GM21619 (cell line): ENCODE measurements at regions not wholly inside any gene's neighbourhood (a gene's known extent, or its start where the extent isn't known, plus 50 kb on each side); places are given as distances from the start of the nearest gene placed in this dataset.
"Not testable (repeated sequence)": the region's sequence is repeated elsewhere in the genome, so short reads cannot be mapped to it uniquely, and the experiment has no call there.

Experiments
- ATAC-seq: cut with Tn5 transposase; IDR thresholded peaks from one replicate; pipeline ENCODE4 v1.9.1; 2021; ENCODE audit not compliant: unreplicated experiment

DNA sequence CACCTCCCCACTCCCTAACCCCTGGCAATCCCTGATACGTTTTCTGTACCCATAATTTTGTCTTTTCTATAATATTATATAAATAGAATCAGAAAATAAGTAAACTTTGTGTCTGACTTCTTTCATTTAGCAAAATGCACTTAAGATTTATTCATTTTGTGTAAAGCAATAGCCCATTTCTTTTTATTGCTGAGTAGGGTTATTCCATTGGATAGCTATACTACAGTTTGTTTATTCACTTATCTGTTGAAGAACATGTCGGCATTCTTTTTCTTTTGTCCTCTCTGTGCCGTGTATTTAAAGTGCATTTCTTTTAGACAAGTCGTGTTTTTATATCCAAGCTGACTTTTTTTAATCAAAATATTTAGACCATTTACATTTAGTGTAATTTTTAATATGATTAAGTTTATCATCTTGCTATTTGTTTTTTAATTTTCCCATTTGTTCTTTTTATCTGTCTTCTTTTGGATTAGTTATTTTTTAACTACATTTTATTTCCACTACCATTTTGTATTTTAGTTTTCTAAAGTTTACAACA, 176.4 kb upstream of the TSHZ3 start:
- ATAC-seq: no peak

DNA sequence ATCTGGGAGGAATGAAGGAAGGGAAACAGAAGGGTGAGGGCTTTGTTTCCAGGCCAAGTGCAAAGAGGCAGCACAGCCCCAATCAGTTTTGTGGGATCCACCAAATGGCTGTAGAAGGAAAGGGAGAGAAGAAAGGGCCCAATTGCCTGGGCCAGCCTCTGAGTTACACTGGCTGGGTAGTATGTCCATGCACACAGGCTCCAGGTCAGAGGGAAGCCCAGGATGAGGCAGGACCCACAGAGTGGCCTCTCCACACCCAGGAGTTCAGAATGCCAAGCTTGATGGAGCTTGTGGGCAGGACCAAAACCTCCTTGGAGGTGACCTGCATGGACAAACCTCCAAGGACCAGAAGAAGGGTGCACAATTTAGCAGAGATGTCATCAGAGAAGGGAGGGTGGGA, 178.2 kb upstream of the TSHZ3 start:
- ATAC-seq: no peak

DNA sequence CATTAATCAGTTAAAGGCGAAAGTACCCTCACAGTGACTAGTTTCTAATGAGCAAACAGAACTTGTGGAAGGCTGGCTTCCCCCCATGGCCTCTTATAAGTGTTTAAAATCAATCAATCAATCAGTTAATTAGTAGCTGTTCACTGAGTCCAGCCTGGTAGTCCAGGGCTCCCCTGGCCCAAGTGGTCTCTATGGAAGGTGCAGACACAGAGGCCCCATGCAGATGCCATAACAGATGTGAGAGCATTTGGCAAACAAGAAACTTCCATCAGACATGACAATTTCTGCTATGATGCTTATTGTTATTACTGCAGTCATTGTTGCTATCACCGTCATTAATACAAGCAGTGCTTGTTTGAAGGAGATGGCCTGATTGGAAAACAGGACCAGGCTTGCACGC, 179.0 kb upstream of the TSHZ3 start:
- no peak for ATAC-seq

DNA sequence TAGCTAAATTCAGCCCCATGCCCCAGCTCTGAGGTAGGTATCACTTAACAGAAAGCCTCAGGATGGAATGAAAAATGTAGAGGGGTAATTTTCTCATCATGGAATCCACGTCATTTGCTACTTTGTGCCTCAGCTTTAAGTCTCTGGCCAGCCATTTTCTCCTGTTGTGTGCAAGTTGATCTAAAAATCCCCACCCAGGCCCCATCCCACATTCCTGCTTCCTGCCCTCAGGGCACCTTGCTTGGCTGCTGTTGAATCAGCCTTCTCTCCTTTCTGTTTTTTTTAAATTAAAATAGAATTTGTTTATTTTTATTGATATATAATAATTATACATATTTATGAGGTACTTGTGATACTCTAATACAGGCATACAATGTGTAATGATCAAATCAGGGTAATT, 179.9 kb upstream of the TSHZ3 start:
- no peak for ATAC-seq

DNA sequence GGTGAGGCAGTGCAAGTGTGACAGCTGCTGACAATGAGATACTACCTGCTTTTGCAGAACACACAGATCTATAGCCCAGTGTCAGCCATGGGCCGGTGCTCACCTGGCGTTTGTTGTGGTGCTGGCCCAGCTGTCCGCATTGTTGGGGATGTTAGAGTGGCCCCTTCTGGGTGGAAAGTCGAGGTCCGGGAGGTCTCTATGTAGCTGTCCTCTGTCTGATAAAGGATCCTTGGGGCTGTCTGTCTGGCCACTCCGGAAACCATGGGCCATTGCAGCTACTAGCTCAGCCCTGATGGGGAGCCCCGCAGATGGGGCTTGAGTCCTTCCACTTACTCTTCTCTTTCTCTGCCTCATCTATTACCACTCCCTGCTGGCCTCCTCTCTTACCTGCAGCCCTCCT, 181.5 kb upstream of the TSHZ3 start:
- no peak for ATAC-seq

DNA sequence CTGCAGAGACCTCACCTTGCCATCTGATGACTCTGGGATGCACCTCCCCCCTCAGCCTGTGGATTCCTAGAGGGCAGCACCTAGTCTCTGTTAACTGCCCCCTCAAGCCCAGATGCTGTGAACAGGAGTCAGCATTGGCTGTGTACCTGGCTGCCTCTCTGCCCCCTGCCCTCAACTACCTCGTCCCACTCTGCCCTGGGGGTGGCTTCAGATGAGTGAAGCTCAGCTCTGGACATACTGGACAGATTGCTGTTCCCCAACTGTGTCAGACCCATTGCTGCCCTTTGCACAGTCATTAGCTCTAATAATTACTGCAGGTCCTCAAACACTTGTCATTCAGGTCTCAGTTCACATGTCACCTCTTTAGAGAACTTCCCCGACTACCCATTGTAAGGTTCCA, 182.1 kb upstream of the TSHZ3 start:
- no peak for ATAC-seq

DNA sequence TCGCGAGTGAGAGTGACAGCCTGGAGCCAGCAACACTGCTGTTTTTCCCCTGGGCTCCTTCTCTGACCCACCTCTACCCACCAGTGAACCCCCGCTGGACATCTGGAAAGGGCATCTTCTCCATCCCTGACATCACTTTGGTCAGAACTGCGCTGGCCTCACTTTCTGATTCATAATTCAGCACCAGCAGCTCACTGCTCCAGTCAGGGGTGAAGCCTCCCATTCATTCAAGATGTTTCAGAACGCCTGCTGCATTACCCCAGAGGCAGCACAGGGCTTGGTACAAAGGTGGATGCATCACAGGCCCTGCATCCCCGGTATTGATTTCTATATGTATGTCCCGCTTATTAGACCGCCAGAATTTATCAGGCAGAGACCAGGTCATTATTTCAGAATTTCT, 182.8 kb upstream of the TSHZ3 start:
- ATAC-seq: no peak

DNA sequence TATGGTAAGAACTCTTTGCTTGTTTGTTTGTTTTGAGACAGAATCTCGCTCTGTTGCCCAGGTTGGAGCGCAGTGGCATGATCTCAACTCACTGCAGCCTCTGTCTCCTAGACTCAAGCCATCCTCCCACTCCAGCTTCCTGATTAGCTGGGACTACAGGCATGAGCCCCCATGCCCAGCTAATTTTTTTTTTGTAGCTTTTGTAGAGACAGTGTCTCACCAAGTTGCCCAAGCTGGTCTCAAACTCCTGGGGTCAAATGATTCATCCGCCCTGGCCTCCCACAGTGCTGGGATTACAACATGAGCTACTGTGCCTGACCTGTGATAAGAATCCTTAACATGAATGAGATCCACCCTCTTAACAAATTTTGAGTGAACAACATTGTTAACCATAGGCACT, 183.9 kb upstream of the TSHZ3 start:
- ATAC-seq: no peak

DNA sequence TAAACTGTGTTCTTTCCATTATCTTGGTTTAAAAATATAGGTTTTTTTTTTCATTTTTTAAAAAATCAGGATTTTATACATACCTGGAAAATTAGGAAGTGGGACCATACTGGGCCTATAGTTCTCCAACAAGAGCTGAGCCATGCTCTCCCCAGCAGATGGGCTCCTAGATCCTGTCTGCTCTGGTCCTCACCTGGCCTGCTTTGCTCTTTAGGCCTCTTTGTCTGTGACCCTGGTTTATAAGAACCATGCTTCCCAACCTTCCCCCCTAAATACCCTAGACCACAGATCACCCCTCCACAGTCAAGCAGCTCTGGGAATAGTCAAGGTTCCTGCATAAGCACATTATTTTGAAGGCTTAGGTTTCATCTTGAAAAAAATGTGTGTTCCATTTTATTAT, 185.0 kb upstream of the TSHZ3 start:
- no peak for ATAC-seq

DNA sequence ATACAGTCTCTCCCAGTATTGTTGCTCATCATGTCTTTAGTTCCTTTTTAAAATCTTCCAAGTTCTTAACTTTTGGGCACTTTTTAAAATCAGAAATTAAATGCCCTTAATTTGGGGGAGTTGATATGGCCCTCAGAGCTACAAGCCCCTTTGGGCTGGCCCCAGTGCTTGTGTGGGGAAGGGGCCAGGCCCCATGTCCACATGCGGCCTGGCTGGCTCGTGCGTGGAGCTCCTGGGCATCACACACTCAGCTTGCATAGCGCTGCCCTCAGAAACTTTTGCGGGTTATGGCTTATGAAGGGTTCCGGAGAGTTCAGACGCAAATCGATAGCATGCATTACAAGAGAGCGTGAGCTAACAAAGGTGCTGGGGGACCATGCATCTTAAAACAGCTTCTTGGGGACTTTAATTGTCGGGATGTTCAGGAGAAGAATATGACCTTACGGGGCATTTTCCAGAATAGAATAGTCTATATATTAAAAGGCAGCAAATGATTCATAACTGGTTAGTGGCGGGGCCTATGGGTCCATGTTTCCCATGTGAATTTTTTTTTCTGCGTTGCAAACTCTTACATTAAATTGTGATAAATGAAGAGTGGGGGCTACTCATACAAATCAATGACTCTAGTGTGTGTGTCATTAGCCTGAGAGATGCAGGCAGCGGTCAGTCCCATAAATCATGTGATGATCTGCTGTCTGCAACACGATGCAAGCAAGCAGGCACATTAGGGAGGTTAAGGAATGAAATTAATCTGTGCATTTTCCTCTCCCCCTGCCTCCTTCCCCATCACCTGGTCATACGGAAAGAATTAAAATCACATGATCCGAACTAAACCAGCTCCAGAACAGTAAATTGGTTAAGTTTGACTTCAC, 185.8 kb upstream of the TSHZ3 start:
- no peak for ATAC-seq

DNA sequence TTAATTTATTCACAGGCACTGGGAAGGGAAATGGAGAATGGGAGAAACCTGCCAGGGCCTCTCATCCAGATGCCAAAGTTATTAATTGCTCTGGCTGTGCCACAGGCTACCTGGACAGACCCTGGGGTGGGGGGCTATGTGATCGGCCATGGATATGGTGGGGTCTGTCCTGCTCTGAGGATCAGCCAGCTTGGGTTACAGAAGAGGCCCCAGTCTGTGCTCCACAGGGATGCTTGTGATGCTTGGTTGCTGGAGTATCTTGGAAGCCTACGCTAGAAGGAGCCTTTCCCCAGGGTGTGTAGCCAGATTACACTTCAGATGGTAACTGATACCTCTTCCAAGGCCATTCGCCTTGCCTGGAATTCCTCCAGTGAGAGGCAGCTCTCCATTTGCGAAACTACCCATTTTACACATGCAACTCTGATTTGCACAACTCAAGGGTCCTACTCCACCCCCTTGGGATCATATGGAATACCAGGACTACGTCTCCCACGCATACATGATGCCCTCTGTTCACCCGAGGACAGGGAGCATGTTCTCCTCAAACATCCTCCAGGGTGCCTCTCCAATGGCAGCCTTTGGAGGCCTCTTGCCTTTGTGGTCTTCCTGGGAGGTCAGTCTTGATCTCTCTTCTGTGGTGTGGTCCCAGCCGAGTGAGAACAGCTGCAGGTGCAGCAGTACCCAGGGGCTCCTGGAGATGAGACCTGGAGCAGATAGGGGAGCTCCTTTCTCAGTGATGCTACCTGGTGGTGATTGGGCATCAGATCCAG, 186.6 kb upstream of the TSHZ3 start:
- ATAC-seq: no peak

DNA sequence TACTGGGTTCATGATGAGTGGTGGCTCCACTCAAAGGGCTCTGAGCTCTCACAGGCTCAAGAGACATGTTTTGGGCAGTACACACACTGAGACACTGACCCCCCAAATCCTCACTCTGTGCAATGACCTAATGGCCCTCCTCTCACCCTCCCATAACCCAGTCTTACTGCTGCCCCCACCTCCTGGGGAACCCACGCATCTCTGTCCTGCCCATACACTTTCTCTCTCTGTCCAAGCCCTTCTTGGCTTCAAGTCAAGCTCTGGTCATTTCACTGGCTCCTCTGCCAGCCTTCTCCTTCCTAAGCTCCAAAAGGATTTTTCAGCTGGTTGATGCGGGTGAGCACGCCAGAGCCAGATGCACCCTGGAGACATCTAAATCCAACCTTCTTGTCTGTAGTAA, 187.9 kb upstream of the TSHZ3 start:
- no peak for ATAC-seq

DNA sequence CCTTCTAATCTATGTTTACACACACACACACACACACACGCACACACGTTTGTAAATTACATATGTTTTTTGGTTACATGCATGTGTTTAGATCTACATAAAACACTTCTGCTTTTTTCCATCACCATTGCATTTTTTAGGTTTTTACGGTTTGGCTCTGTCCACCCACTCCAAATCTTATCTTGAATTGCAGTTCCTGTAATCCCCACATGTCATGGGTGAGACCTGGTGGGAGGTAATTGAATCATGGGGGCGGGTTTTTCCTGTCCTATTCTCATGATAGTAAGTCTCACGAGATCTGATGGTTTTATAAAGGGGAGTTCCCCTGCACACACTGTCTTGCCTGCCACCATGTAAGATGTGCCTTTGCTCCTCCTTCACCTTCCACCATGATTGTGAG, 188.7 kb upstream of the TSHZ3 start:
- ATAC-seq: not testable (repeated sequence)

DNA sequence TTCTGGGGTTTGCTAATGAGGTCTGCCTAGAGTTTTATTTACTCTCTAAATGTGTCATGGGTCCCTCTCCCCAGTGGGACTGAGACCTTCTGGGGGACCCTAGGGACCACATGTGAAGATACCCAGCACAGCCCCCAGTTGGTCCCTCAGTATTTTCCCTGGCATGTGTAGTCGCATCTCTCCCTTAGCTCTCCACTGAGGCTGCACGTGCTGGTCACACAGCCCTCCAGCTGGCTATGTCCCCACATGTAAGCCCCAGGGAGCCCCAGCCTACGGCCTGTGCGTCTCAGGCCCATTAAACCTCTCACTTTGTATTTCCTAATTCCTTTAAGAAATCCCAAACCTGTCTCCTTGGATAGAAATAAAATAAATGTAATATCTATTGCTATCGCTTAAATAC, 189.6 kb upstream of the TSHZ3 start:
- no peak for ATAC-seq

DNA sequence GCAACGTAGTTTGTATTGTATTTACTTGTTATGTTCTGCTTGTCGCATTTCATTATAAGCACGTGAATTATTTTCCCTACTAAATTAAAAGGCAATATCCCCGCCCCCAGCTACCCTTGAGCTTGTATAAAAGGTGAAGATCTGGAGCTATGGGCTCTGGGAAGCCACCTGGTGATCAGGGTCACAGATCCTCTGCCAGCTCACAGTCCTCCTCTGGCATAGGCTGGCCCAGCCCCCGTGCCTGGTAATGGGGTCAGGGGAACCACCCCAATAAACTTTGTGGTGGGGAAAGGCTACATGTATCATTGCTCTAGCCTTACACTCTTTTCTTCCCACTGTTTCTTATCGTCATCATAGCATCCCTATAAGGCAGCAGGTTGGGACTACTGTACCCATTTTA, 190.2 kb upstream of the TSHZ3 start:
- no peak for ATAC-seq

DNA sequence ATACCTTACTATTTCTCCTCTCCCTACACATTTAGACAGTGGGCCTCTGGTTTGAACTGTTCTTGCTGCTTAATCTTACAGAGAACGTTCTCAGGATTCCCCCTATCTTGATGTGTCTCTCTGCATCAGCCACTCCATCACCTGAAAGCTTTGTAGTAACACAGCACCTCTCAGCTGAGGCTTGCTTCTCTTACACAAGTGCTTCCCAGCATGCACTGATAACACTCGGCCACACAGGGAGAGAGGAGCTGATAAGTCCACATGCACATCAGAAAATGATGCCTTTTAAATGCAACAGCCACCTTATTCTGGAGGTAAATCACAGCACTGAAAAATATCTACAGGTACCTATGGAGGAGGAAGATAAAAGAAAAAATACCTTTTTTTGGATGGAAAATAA, 192.2 kb upstream of the TSHZ3 start:
- ATAC-seq: no peak

DNA sequence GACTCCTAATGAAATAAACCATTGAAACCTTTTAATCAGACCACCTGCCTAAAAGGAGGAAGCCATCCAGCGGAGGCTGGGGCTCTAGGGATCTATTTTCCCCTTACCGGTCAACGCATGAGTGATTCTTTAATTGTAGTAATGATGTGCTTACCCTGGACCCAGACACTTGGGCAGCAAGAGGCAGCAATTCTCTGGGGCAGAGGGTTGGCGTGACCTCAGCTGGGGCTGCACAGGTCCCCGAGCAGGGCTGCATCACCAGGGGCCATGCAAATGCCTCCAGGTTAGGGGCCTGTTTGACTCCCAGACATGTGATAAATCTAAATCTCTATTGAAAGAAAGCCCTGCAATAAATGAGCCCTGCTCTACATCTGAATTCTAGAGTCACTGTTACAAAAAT, 194.2 kb upstream of the TSHZ3 start:
- ATAC-seq: no peak

DNA sequence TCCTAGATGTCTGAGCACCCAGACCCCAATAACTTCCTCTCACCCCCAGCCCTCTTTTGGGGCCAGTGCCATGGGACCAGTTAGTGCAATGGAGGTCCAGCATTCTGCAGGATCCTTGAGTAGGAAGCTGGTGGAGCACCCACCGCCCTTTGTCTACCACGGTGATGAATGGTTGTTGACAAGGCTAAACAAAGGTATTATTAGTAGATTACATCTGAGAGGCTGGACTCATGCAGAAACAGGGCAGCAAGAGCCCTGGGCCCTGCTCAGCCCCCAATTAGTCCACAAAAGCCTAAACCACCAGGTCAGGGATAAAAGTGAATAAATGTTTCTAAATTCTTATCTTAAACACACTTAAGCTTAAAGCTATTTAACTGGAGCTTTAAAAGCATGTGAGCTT, 196.5 kb upstream of the TSHZ3 start:
- no peak for ATAC-seq

DNA sequence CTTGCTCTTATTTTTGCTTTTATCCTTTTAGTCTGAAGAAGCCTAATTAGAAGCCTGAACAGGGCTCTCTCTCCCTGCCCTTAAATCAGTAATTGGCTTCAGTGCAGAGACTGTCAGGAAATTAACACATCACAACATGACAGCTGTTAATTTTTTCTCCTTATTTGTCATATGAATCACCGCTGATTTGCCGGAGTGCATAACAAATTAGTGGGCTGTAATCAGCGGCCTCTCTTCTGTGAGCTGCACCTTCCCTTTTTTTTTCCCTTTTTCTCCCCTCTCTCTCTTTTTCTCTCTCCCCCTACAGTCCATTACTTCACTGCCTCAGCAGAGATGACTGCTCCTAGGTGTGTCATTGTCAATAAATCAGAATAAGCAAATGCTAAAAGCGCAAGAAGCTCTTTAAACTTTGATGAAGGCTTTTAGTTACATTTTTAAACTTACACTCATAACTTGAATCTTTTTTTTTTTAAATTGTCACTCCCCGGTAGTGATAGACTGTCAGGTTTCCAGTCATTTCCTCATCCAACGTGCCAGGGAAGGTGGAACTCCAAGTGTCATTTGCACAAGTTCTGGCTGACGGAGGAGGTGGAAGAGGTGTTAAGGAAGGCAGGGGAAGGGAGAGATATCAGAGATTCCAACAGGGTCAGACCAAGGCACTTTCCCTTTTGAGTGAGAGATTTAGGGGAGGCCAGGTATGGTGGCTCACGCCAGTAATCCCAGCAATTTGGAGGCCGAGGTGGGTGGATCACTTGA, 197.1 kb upstream of the TSHZ3 start:
- ATAC-seq: no peak

DNA sequence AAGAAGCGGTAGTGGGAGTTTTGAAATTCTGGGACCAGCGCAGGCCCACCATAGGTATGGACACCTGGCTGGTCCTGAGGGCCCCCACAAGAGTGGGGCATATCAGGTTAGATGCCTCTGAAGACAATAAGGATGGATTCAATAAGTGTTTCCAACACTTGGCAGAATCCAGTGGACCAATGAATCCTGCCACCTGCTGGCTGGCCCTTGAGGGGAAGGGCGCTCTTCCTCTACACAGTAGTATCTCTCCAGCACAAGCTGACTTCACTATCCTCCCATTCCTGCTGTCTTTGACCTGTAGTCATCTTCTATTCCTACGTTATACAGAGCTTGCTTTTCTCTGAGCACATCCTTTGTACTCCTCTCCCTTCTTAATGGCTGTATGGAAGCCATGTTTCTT, 199.7 kb upstream of the TSHZ3 start:
- ATAC-seq: no peak

DNA sequence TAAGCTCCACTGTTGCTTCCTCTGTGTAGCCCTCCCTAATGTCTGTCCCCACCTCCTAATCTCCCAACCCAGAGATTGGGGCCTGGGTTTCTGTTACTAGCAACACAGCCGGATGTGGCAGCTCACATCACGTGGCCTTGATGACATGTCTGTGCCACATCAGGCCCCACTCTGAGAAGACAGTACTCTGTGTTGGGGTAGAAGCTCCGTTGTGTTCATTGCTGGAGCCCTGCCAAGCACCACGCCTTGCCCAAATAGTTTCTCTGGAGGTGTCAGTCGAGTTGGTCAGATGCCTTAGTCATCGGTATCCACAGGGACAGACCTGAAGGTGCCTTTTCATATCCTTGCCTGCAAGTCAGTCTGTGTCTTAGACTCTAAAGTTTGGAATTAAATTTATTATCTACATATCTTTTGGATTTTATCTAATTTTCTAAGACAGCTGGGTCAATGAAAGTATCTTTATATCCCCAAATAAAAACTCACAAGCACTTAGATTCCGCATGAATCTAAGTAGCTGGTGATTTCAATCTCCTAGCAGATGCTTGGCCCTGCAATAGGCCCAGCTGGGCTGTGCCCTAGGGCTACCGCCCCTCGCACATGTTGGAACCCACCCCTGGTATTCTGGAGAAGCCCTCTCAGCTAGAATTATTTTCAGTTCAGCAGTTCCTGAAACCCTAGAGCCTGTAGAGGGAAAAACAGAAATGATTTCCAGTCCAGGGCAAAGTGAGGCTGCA, 204.0 kb upstream of the TSHZ3 start:
- ATAC-seq: no peak
